Smooth muscle cell (in vitro differentiated cells): ENCODE measurements at regions not wholly inside any gene's neighbourhood (a gene's known extent, or its start where the extent isn't known, plus 50 kb on each side); places are given as distances from the start of the nearest gene placed in this dataset.

Experiments used
- DNase-seq: peaks from one replicate; lab custom pipeline; 2025; ENCODE audit not compliant: unreplicated experiment; lab: John Stamatoyannopoulos, UW
- H2AFZ ChIP-seq: fragments of 200-600 bp; sonication (generic); 2 replicates; pipeline ENCODE4 v1.6.0; 2016; ENCODE audit warnings: antibody characterized with exemption, low read depth, mild to moderate bottlenecking
- H3F3A ChIP-seq: fragments of 200-600 bp; sonication (generic); 2 replicates; pipeline ENCODE4 v1.6.0; 2017; ENCODE audit warnings: antibody characterized with exemption, low read depth
- H3K27ac ChIP-seq: fragments of 200-600 bp; sonication (generic); 2 replicates; pipeline ENCODE4 v1.5.1; 2016; ENCODE audit warnings: low read depth, mild to moderate bottlenecking
- H3K27me3 ChIP-seq: fragments of 200-600 bp; sonication (generic); 2 replicates; pipeline ENCODE4 v1.6.1; 2016; ENCODE audit warnings: low read depth, mild to moderate bottlenecking
- H3K36me3 ChIP-seq: fragments of 200-600 bp; sonication (generic); 2 replicates; pipeline ENCODE4 v1.5.1; 2016; ENCODE audit warnings: low read depth
- H3K4me1 ChIP-seq: fragments of 200-600 bp; sonication (generic); 2 replicates; pipeline ENCODE4 v1.5.1; 2016; ENCODE audit warnings: low read depth
- H3K4me2 ChIP-seq: fragments of 200-600 bp; sonication (generic); 2 replicates; pipeline ENCODE4 v1.6.0; 2016; ENCODE audit warnings: mild to moderate bottlenecking
- H3K4me3 ChIP-seq: fragments of 200-600 bp; sonication (generic); 2 replicates; pipeline ENCODE4 v1.5.1; 2016; ENCODE audit warnings: mild to moderate bottlenecking
- H3K79me2 ChIP-seq: fragments of 200-600 bp; sonication (generic); 2 replicates; pipeline ENCODE4 v1.6.0; 2016; ENCODE audit warnings: low read depth, mild to moderate bottlenecking
- H3K9ac ChIP-seq: fragments of 200-600 bp; sonication (generic); 2 replicates; pipeline ENCODE4 v1.6.0; 2016; ENCODE audit warnings: low read depth
- H3K9me3 ChIP-seq: fragments of 200-600 bp; sonication (generic); replicated peaks from 2 replicates; pipeline ENCODE4 v1.5.1; 2016; ENCODE audit warnings: low read depth
- H4K20me1 ChIP-seq: fragments of 200-600 bp; sonication (generic); 2 replicates; pipeline ENCODE4 v1.6.0; 2016; ENCODE audit warnings: low read depth
- CTCF ChIP-seq: fragments of 200-600 bp; sonication (generic); IDR thresholded peaks from 2 replicates; pipeline ENCODE4 v1.5.1; 2017; ENCODE audit warnings: borderline replicate concordance, mild to moderate bottlenecking, antibody characterized with exemption; ENCODE audit not compliant: insufficient read depth, poor library complexity, severe bottlenecking
- WGBS: methylation state at CpG from one replicate; pipeline ENCODE4 v1.1.7; 2016; ENCODE audit warnings: low lambda C conversion rate; 5-methylcytosine and 5-hydroxymethylcytosine counted together

- Histone ChIP-seq H4K20me1 (no peaks in the 10 kb centered on the region), H3K27me3 (no peaks in the 10 kb centered on the region), H2AFZ (no peak overlapping the region), H3F3A (no peaks in the 10 kb centered on the region), H3K27ac (no peak overlapping the region), H3K36me3 (no peaks in the 10 kb centered on the region), H3K9me3 (no peaks in the 10 kb centered on the region), H3K4me2 (no peak overlapping the region), H3K4me1 (no peaks in the 10 kb centered on the region), H3K4me3 (no peak overlapping the region), H3K79me2 (no peaks in the 10 kb centered on the region), H3K9ac (no peak overlapping the region)
- 81% methylated on average over 13 of the region's 13 CpGs for WGBS
- DNase-seq = no peak
- TF ChIP-seq CTCF = no peak
These were observed 197.2 kb downstream of the GADD45G start for GRCh38 chr9:89801742-89802670.

GRCh38 chr9:89802781-89803355 is 198.1 kb downstream of the GADD45G start:
- Histone ChIP-seq H3F3A (peaks cover 6% of the 10 kb centered on the region), H3K27ac (no peak overlapping the region), H3K9ac (no peak overlapping the region), H3K9me3 (no peaks in the 10 kb centered on the region), H3K27me3 (no peaks in the 10 kb centered on the region), H3K36me3 (no peaks in the 10 kb centered on the region), H3K4me2 (no peak overlapping the region), H4K20me1 (no peaks in the 10 kb centered on the region), H2AFZ (no peak overlapping the region), H3K4me1 (no peaks in the 10 kb centered on the region), H3K4me3 (no peak overlapping the region), H3K79me2 (no peaks in the 10 kb centered on the region)
- DNase-seq = no peak
- TF ChIP-seq CTCF = no peak
- 91% methylated on average over 8 of the region's 8 CpGs for WGBS

- peaks cover 9% of the 10 kb centered on the region for H3F3A ChIP-seq
These were observed 198.6 kb downstream of the GADD45G start for GRCh38 chr9:89803403-89803802.

More at GRCh38 chr9:89803403-89803802, 198.6 kb downstream of the GADD45G start:
- Histone ChIP-seq H3K36me3 (no peaks in the 10 kb centered on the region), H3K4me3 (no peak overlapping the region), H3K79me2 (no peaks in the 10 kb centered on the region), H4K20me1 (no peaks in the 10 kb centered on the region), H2AFZ (no peak overlapping the region), H3K4me2 (no peak overlapping the region), H3K4me1 (no peaks in the 10 kb centered on the region), H3K27ac (no peak overlapping the region), H3K9me3 (no peaks in the 10 kb centered on the region), H3K27me3 (no peaks in the 10 kb centered on the region), H3K9ac (no peak overlapping the region)
- WGBS = 98% methylated on average over 7 of the region's 7 CpGs
- DNase-seq = no peak
- TF ChIP-seq CTCF = no peak
